SK-N-SH (cell line): ENCODE measurements at regions not wholly inside any gene's neighbourhood (a gene's known extent, or its start where the extent isn't known, plus 50 kb on each side); places are given as distances from the start of the nearest gene placed in this dataset.

ENCODE experiments used
- CTCF ChIA-PET: fragments of 300-600, 350-600 bp; formaldehyde crosslinking; extraction: SDS; loops from one replicate; lab custom pipeline; 2021; lab: Yijun Ruan, JAX
- POLR2A ChIA-PET: fragments of 350-600 bp; sonication (Branson Sonifier 250); formaldehyde crosslinking; extraction: SDS; loops from one replicate; lab custom pipeline; 2020; ENCODE audit warnings: antibody characterized with exemption, inconsistent platforms; lab: Yijun Ruan, JAX
- DNase-seq: peaks from one replicate; pipeline ENCODE4 v3.0.0; 2012
- H2AFZ ChIP-seq: fragments of 200-600 bp; sonication (generic); 2 replicates; pipeline ENCODE4 v1.8.1; 2016; ENCODE audit warnings: antibody characterized with exemption, mild to moderate bottlenecking, low read depth
- H3F3A ChIP-seq: fragments of 200-600 bp; sonication (generic); replicated peaks from 2 replicates; pipeline ENCODE3; 2016; ENCODE audit warnings: antibody characterized with exemption, mild to moderate bottlenecking; ENCODE audit not compliant: insufficient read depth
- H3K27ac ChIP-seq, 2 experiments: fragments of 200-500 bp in 1 of 2; fragments of 200-600 bp in 1 of 2; sonication (Bioruptor generic) in 1 of 2; sonication (generic), shearing (Covaris generic) in 1 of 2; 2 replicates each; pipeline versions ENCODE4 v1.5.1 to v1.6.1; 2014 to 2016; ENCODE audit warnings: low read depth in 2 of 2, inconsistent platforms in 1 of 2, low read length in 1 of 2, mild to moderate bottlenecking in 1 of 2, mixed read lengths in 1 of 2
- H3K27me3 ChIP-seq: fragments of 200-600 bp; sonication (generic), shearing (Covaris generic); 2 replicates; pipeline ENCODE4 v1.6.1; 2016; ENCODE audit warnings: mixed run types; ENCODE audit not compliant: insufficient read depth
- H3K36me3 ChIP-seq, 2 experiments: fragments of 200-500 bp in 1 of 2; fragments of 200-600 bp in 1 of 2; sonication (Bioruptor generic) in 1 of 2; sonication (generic) in 1 of 2; replicated peaks in 1 of 2; 2 replicates each; pipeline versions ENCODE3 to v1.5.1; 2014 to 2016; ENCODE audit warnings: low read length in 1 of 2, mild to moderate bottlenecking in 1 of 2; ENCODE audit not compliant: insufficient read depth in 2 of 2, control insufficient read depth in 1 of 2
- H3K4me1 ChIP-seq, 2 experiments: fragments of 200-500 bp in 1 of 2; fragments of 200-600 bp in 1 of 2; sonication (Bioruptor generic) in 1 of 2; sonication (generic), shearing (Covaris generic) in 1 of 2; 2 replicates each; pipeline versions ENCODE4 v1.5.1 to v1.6.1; 2014 to 2016; ENCODE audit warnings: low read depth in 1 of 2, low read length in 1 of 2, mixed run types in 1 of 2; ENCODE audit not compliant: insufficient read depth in 2 of 2, control insufficient read depth in 1 of 2
- H3K4me2 ChIP-seq: fragments of 200-600 bp; sonication (generic), shearing (Covaris generic); 2 replicates; pipeline ENCODE4 v1.6.1; 2017; ENCODE audit warnings: mixed run types
- H3K4me3 ChIP-seq, 2 experiments: fragments of 200-500 bp in 1 of 2; fragments of 200-600 bp in 1 of 2; sonication (Bioruptor generic) in 1 of 2; sonication (generic), shearing (Covaris generic) in 1 of 2; 2 replicates each; pipeline versions ENCODE4 v1.5.1 to v1.8.1; 2014 to 2016; ENCODE audit warnings: low read depth in 2 of 2, inconsistent platforms in 1 of 2, low read length in 1 of 2, mild to moderate bottlenecking in 1 of 2, mixed read lengths in 1 of 2, moderate library complexity in 1 of 2
- H3K79me2 ChIP-seq: fragments of 200-600 bp; sonication (generic); 2 replicates; pipeline ENCODE4 v1.8.1; 2017; ENCODE audit warnings: mild to moderate bottlenecking; ENCODE audit not compliant: insufficient read depth
- H3K9ac ChIP-seq: fragments of 200-600 bp; sonication (generic); 2 replicates; pipeline ENCODE4 v1.6.1; 2017; ENCODE audit warnings: mixed run types
- H3K9me2 ChIP-seq: fragments of 200-600 bp; sonication (generic); 2 replicates; pipeline ENCODE4 v1.6.1; 2017; ENCODE audit warnings: mixed run types
- H3K9me3 ChIP-seq: fragments of 200-600 bp; sonication (generic); 2 replicates; pipeline ENCODE4 v1.6.1; 2017; ENCODE audit warnings: mixed run types, mild to moderate bottlenecking, moderate library complexity
- H4K20me1 ChIP-seq: fragments of 200-600 bp; sonication (generic); 2 replicates; pipeline ENCODE4 v1.6.1; 2017; ENCODE audit warnings: mild to moderate bottlenecking, mixed run types; ENCODE audit not compliant: insufficient read depth
- CTCF ChIP-seq: fragments of 200-600 bp; sonication (generic); IDR thresholded peaks from 2 replicates; pipeline ENCODE4 v1.6.1; 2017; ENCODE audit warnings: antibody characterized with exemption, mild to moderate bottlenecking, moderate library complexity
- FOXM1 ChIP-seq: IDR thresholded peaks from 2 replicates; pipeline ENCODE4 v1.4.0; 2012; ENCODE audit warnings: low read depth, mild to moderate bottlenecking
- IRF3 ChIP-seq: fragments of 150-350 bp; IDR thresholded peaks from 2 replicates; pipeline ENCODE4 v1.6.1; 2016; ENCODE audit warnings: mild to moderate bottlenecking, low read depth, low read length
- MAX ChIP-seq: IDR thresholded peaks from 2 replicates; pipeline ENCODE4 v1.4.0; 2012; ENCODE audit warnings: low read depth
- SIN3A ChIP-seq: IDR thresholded peaks from 2 replicates; pipeline ENCODE4 v1.6.1; 2012; ENCODE audit warnings: low read depth, mild to moderate bottlenecking, low read length, moderate library complexity, borderline replicate concordance
- SMC3 ChIP-seq: IDR thresholded peaks from 2 replicates; pipeline ENCODE4 v1.6.1; 2012; ENCODE audit warnings: low read depth, low read length, improper control_type of control experiment
- TEAD4 ChIP-seq: IDR thresholded peaks from 2 replicates; pipeline ENCODE4 v1.4.0; 2012; ENCODE audit warnings: mild to moderate bottlenecking, borderline replicate concordance; ENCODE audit not compliant: insufficient read depth
- YY1 ChIP-seq: IDR thresholded peaks from 2 replicates; pipeline ENCODE4 v1.4.0; 2012; ENCODE audit warnings: low read depth, mild to moderate bottlenecking
- WGBS: methylation state at CpG from one replicate; pipeline ENCODE4 v1.1.6; 2017; ENCODE audit warnings: low lambda C conversion rate; 5-methylcytosine and 5-hydroxymethylcytosine counted together

GRCh38 chr9:85237478-85237877 is 504.3 kb downstream of the AGTPBP1 start:
- 7% methylated on average over 1 of the region's 1 CpG for whole genome bisulfite sequencing
- no peaks in the 10 kb centered on the region for H3K9me2 ChIP-seq
- H3F3A ChIP-seq: no peaks in the 10 kb centered on the region
- H3K4me2 ChIP-seq: no peak overlapping the region
- no peaks in the 10 kb centered on the region for H3K79me2 ChIP-seq
- H4K20me1 ChIP-seq: no peaks in the 10 kb centered on the region
- ChIA-PET CTCF (no interaction called here), POLR2A (no interaction called here)
- no peaks in the 10 kb centered on the region for H3K9me3 ChIP-seq
- H3K9ac ChIP-seq: no peak overlapping the region
- no peaks in the 10 kb centered on the region for H3K36me3 ChIP-seq
- TF ChIP-seq FOXM1: no peak
- TF ChIP-seq SIN3A: no peak
- H3K27ac ChIP-seq: no peak overlapping the region
- DNase-seq: no peak
- H3K27me3 ChIP-seq: no peaks in the 10 kb centered on the region; the same call in 1 of the 2 replicates
- no peak overlapping the region for H2AFZ ChIP-seq
- H3K4me3 ChIP-seq: no peak overlapping the region
- H3K4me1 ChIP-seq: no peaks in the 10 kb centered on the region

GRCh38 chr9:85230081-85230480 is 511.7 kb downstream of the AGTPBP1 start:
- H3K9ac ChIP-seq: no peak overlapping the region
- H3K79me2 ChIP-seq: no peaks in the 10 kb centered on the region
- no peak overlapping the region for H3K27ac ChIP-seq
- H3K9me3 ChIP-seq: no peaks in the 10 kb centered on the region
- H3K4me2 ChIP-seq: no peak overlapping the region
- H4K20me1 ChIP-seq: no peaks in the 10 kb centered on the region
- no peaks in the 10 kb centered on the region for H3K27me3 ChIP-seq
- no peak overlapping the region for H3K4me3 ChIP-seq
- no peak for DNase-seq
- CTCF ChIA-PET: interaction anchor here (1.2 to 1.8 kb wide), 2 partner anchors 11 to 16 kb away, joined by 3 to 6 read pairs; no protein-coding TSS in a partner anchor
- 66% methylated on average over 4 of the region's 4 CpGs for WGBS
- H3K9me2 ChIP-seq: no peaks in the 10 kb centered on the region
- peaks cover 0 to 7% of the 10 kb centered on the region in 2 experiments; a peak in 1 of 4 replicates for H3K4me1 ChIP-seq
- POLR2A ChIA-PET: no interaction called here
- H3F3A ChIP-seq: no peaks in the 10 kb centered on the region
- H3K36me3 ChIP-seq: no peaks in the 10 kb centered on the region
- TF ChIP-seq CTCF: no peak
- TF ChIP-seq IRF3: no peak
- no peak for TF ChIP-seq TEAD4
- TF ChIP-seq MAX: no peak
- TF ChIP-seq YY1: no peak
- no peak for TF ChIP-seq SMC3
- H2AFZ ChIP-seq: no peak overlapping the region
